MCF 10A (cell line): ENCODE measurements at regions not wholly inside any gene's neighbourhood (a gene's known extent, or its start where the extent isn't known, plus 50 kb on each side); places are given as distances from the start of the nearest gene placed in this dataset.

ENCODE experiments used
- BruUV-seq: library from RNA; stranded (reverse); fragments of 400-500 nt; replicated peaks from 2 replicates; lab custom pipeline; 2021; lab: Mats Ljungman, UMichigan
- CTCF ChIA-PET: fragments of 300-600 bp; sonication (Branson Sonifier 250); formaldehyde crosslinking; extraction: SDS; loops from one replicate; lab custom pipeline; 2021; ENCODE audit warnings: antibody characterized with exemption, inconsistent platforms; lab: Yijun Ruan, JAX
- POLR2A ChIA-PET: fragments of 300-600, 350-650 bp; sonication (Branson Sonifier 250); formaldehyde crosslinking; extraction: SDS; loops from one replicate; lab custom pipeline; 2020; ENCODE audit warnings: antibody characterized with exemption, inconsistent platforms; lab: Yijun Ruan, JAX
- DNase-seq: peaks from one replicate; pipeline ENCODE4 v3.0.0-alpha.2; 2018; ENCODE audit not compliant: unreplicated experiment
- H3K27ac Mint-ChIP-seq: one replicate; pipeline ENCODE4 v1.8.0; 2022; ENCODE audit warnings: mild to moderate bottlenecking, low read depth, mixed read lengths; ENCODE audit not compliant: unreplicated experiment
- H3K27me3 Mint-ChIP-seq: one replicate; pipeline ENCODE4 v1.8.0; 2022; ENCODE audit warnings: mixed read lengths; ENCODE audit not compliant: insufficient read depth, unreplicated experiment
- H3K36me3 Mint-ChIP-seq: one replicate; pipeline ENCODE4 v1.8.0; 2022; ENCODE audit warnings: mild to moderate bottlenecking, moderate library complexity, mixed read lengths; ENCODE audit not compliant: insufficient read depth, unreplicated experiment
- H3K4me1 Mint-ChIP-seq: one replicate; pipeline ENCODE4 v1.8.0; 2022; ENCODE audit warnings: mixed read lengths; ENCODE audit not compliant: insufficient read depth, unreplicated experiment
- H3K4me3 Mint-ChIP-seq: one replicate; pipeline ENCODE4 v1.8.0; 2022; ENCODE audit warnings: mild to moderate bottlenecking, moderate library complexity, mixed read lengths; ENCODE audit not compliant: unreplicated experiment
- H3K9me3 Mint-ChIP-seq: one replicate; pipeline ENCODE4 v1.8.0; 2022; ENCODE audit warnings: mixed read lengths; ENCODE audit not compliant: unreplicated experiment
- CTCF ChIP-seq: fragments of 200-600 bp; IDR thresholded peaks from one replicate; pipeline ENCODE4 v1.8.0; 2022; ENCODE audit warnings: antibody characterized with exemption, mild to moderate bottlenecking; ENCODE audit not compliant: unreplicated experiment
- intact Hi-C: fragments of 100-400 bp; cut with micrococcal nuclease; formaldehyde crosslinking; loops from 2 replicates; pipeline ENCODE4 v1.14.1; 2022

- Mint-ChIP-seq H3K27me3 (no peaks in the 10 kb centered on the region), H3K4me1 (peaks cover 12% of the 10 kb centered on the region), H3K36me3 (peaks cover 7% of the 10 kb centered on the region), H3K9me3 (no peaks in the 10 kb centered on the region), H3K27ac (no peak overlapping the region), H3K4me3 (no peak overlapping the region)
- intact Hi-C loops: no loop called here
- ChIA-PET CTCF (interaction anchor here (0.7 kb wide), 1 partner anchor 502 kb away, joined by 4 read pairs; no protein-coding TSS in a partner anchor), POLR2A (no interaction called here)
- no peak for TF ChIP-seq CTCF
- no TSS peak for BruUV-seq
- peak; percentile 48 for DNase-seq
Measured at GRCh38 chr1:30068787-30069472, 654.5 kb downstream of the MATN1 start.

- Mint-ChIP-seq H3K36me3 (no peaks in the 10 kb centered on the region), H3K27ac (no peak overlapping the region), H3K27me3 (no peaks in the 10 kb centered on the region), H3K4me1 (peaks cover 13% of the 10 kb centered on the region), H3K4me3 (no peak overlapping the region), H3K9me3 (no peaks in the 10 kb centered on the region)
- no TSS peak for BruUV-seq
- DNase-seq: no peak
- ChIA-PET CTCF (no interaction called here), POLR2A (interaction anchor here (0.6 to 0.7 kb wide), 2 partner anchors 28 to 836 kb away, joined by 3 read pairs; no protein-coding TSS in a partner anchor)
- intact Hi-C loops: no loop called here
- no peak for TF ChIP-seq CTCF
Measured at GRCh38 chr1:30064547-30064946, 658.8 kb downstream of the MATN1 start.

DNA sequence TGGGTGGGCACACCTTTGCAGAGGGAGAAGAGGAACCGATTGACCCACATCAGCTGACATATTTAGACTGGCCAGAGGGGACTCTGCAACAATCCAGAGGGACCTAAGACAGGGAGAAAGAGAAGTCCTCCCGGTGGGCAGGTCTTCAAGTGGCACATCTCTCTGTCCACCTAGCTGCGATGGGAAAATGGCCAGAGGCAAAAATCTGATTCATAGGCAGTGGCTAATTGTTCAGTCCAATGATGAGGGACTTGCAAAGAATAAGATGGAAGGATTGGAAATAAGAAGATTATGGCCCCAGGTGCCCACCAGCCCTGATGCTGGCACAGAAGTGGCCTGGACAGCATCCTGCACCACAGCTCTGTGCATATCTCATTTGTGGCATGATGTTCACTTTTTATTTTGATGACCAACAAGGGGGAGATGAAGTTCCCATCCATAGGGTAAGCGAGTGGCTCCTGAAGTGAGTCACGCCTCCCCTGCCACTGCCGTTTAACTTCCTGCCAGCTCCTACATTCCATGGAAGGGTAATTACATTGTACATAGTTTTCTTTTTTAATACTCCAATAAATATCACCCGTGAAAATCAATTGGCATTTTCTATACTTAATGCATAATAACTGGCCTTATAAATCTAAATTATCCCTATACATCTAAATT, 659.6 kb downstream of the MATN1 start:
- intact Hi-C loops: no loop called here
- Mint-ChIP-seq H3K27ac (no peak overlapping the region), H3K27me3 (no peaks in the 10 kb centered on the region), H3K9me3 (no peaks in the 10 kb centered on the region), H3K4me1 (peaks cover 14% of the 10 kb centered on the region), H3K36me3 (no peaks in the 10 kb centered on the region), H3K4me3 (no peak overlapping the region)
- ChIA-PET CTCF (interaction anchor here (0.7 kb wide), 1 partner anchor 847 kb away, joined by 4 read pairs; no protein-coding TSS in a partner anchor), POLR2A (interaction anchor here (0.6 kb wide), 1 partner anchor 27 kb away, joined by 3 read pairs; no protein-coding TSS in a partner anchor)
- DNase-seq: no peak
- BruUV-seq: no TSS peak
- no peak for TF ChIP-seq CTCF
